Stomach (tissue), 4 donors: ENCODE measurements at regions not wholly inside any gene's neighbourhood (a gene's known extent, or its start where the extent isn't known, plus 50 kb on each side); places are given as distances from the start of the nearest gene placed in this dataset.

Source experiments
- CTCF ChIP-seq, 7 experiments: fragments of 450-650 bp in 4 of 7; fragments of 200-600 bp in 3 of 7; sonication (generic) in 3 of 7; IDR thresholded peaks; one replicate each; pipeline ENCODE4 v1.5.1; 2016 to 2019; ENCODE audit warnings: antibody characterized with exemption in 7 of 7, control low read depth in 2 of 7, mild to moderate bottlenecking in 1 of 7
- POLR2A ChIP-seq, 4 donors: fragments of 450-650 bp; IDR thresholded peaks; one replicate each; pipeline ENCODE4 v1.6.1; 2016; ENCODE audit warnings: antibody characterized with exemption in 4 of 4, control low read depth in 2 of 4, mild to moderate bottlenecking in 1 of 4, moderate library complexity in 1 of 4
- POLR2AphosphoS5 ChIP-seq, 3 donors: sonication (generic); formaldehyde crosslinking; IDR thresholded peaks; one replicate each; pipeline ENCODE4 v1.6.1; 2016; ENCODE audit warnings: antibody characterized with exemption in 3 of 3

DNA sequence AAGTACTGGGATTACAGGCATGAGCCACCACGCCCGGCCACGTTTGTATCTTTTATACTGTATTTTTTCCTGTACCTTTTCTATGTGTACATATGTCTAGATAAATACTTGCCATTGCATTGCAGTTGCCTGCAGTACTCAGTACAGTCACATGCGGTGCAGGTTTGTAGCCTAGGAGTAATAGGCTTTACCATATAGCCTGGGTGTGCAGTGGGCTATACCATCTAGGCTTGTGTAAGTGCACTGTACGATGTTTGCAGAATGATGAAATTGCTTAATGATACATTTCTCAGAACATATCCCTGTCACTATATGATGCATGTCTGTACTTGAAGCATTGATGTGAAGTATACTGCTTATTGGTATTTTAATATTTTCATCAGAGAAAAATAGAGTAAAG is 115.4 kb upstream of the PUDP start:
- TF ChIP-seq CTCF (IDR thresholded peaks at IDR 0.05) (no peak), POLR2A (IDR thresholded peaks at IDR 0.05) (no peak), POLR2AphosphoS5 (IDR thresholded peaks at IDR 0.05) (no peak)
